ENCODE measurements at regions not wholly inside any gene's neighbourhood (a gene's known extent, or its start where the extent isn't known, plus 50 kb on each side); places are given as distances from the start of the nearest gene placed in this dataset.

- TF ChIP-seq POLR2A (IDR thresholded peaks at IDR 0.05) = no peak
- TF ChIP-seq, protein P1, sequence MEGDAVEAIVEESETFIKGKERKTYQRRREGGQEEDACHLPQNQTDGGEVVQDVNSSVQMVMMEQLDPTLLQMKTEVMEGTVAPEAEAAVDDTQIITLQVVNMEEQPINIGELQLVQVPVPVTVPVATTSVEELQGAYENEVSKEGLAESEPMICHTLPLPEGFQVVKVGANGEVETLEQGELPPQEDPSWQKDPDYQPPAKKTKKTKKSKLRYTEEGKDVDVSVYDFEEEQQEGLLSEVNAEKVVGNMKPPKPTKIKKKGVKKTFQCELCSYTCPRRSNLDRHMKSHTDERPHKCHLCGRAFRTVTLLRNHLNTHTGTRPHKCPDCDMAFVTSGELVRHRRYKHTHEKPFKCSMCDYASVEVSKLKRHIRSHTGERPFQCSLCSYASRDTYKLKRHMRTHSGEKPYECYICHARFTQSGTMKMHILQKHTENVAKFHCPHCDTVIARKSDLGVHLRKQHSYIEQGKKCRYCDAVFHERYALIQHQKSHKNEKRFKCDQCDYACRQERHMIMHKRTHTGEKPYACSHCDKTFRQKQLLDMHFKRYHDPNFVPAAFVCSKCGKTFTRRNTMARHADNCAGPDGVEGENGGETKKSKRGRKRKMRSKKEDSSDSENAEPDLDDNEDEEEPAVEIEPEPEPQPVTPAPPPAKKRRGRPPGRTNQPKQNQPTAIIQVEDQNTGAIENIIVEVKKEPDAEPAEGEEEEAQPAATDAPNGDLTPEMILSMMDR (IDR thresholded peaks at IDR 0.05 in 8 of 11, conservative IDR thresholded peaks at IDR 0.05 in 3 of 11) = no peak
Observed at GRCh38 chr13:85619321-85619720, 179.9 kb downstream of the SLITRK6 start.
